HG03342 (cell line): ENCODE measurements at regions not wholly inside any gene's neighbourhood (a gene's known extent, or its start where the extent isn't known, plus 50 kb on each side); places are given as distances from the start of the nearest gene placed in this dataset.
"Not testable (repeated sequence)": the region's sequence is repeated elsewhere in the genome, so short reads cannot be mapped to it uniquely, and the experiment has no call there.

Source experiments
- ATAC-seq: cut with Tn5 transposase; IDR thresholded peaks from one replicate; pipeline ENCODE4 v1.9.1; 2021; ENCODE audit warnings: mild to moderate bottlenecking, moderate library complexity; ENCODE audit not compliant: unreplicated experiment

DNA sequence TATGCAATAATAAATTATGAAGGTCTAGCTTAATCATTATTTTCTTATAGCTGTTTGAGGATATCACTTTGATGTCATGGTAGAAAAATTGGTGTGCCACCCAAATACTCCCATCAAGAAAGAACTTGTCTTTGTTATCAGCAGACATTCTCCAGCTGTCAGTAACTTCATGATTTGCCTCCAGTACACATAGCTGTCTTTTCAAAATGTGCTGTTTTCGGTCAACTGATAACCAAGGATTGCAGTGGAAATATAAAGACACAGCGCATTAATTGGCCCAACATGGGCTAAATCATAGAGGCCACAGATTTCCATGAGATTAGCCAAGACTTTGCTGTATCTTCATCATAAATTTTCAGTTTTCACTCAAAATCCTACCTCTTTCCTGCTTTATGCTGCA, 993.5 kb upstream of the SEMA6A start:
- ATAC-seq: no peak

DNA sequence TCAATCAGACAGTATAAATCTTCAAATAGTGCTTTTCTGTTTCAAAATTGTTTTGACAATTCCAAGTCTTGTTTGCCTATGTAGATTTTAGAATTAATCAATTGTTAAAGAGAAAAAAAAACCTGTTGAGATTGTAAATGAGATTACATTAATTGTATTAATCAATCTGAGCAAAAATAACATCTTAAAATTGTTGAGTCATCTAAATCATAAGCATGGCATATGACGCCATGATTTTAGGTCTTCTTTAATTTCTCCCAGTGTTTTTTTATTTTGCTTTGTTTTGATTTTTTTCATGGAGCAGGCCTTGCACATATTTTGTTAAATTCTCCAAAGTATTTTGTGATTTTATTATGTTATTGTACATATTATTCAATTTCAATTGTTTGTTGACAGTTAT, 988.0 kb upstream of the SEMA6A start:
- ATAC-seq: no peak

DNA sequence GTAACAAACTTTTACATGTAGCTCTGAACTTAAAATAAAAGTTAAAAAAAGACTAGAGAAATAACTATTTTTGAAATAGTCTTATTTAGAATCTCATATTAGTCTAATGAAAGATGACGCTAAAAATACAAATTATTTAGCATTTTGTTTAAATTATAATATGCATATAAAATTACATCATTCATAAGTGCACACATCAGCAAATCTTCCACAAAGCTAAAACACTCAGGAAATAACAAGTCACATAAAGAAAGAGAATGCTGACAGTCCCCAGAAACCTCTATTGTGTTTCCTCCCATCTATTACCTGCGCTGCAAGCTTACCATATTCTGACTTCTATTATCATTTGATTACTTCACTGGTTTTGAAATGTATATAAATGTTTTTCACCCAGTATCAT, 986.9 kb upstream of the SEMA6A start:
- no peak for ATAC-seq

DNA sequence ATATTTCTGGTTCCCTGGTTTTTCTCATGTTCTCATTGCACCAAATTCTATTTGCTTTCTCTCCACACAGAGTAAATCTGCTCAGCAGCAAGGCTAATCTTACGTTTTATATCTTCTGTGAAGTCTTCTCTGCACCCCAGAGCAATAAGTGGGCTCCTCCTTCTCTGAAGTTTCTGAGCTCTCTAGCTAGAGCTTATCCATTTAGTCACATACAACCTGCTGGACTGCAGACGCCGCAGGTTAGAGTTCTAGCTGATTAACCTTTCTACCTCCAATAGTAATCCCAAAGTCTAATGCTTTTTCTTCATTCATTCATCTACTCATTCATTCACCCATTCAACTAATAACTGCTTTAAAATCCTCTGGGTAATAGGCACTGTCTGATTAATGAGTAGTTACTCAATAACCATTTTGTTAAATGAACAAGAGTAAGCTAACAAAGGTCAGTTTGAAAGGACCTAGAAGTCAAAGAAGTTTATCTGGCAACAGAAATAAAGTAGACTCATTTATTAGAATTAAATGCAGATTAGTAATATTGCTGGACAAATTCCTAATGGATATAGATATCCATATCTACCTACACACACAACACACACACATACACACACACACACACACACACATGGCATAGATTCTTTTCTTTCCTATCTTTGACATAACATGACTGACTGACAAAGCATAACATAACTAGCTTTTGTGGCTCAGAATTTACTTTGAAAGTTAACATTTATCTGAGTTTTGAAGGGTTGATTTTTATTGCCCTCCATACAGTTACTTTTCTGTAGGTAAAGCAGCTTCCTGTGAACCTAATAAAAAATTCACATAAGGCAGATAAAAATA, 984.6 kb upstream of the SEMA6A start:
- no peak for ATAC-seq

DNA sequence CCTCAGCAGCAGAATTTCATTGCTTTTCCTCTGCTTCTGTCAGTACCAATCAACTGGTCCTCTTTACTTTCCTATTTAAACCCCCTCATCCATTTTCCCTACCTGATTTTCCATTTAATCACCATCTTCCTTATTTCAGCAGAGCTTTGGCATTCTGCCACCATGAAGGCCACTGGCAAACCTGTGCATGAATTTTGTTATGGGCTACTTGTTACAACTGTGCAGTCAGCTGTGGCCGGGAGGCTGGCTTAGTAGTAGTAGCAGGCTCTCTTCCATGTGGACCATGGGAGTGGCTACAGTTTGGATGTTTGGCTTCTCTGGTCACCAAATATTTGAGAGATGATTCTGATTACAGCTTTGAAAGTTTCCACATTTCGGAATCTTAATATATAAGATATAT, 976.6 kb upstream of the SEMA6A start:
- ATAC-seq: no peak

DNA sequence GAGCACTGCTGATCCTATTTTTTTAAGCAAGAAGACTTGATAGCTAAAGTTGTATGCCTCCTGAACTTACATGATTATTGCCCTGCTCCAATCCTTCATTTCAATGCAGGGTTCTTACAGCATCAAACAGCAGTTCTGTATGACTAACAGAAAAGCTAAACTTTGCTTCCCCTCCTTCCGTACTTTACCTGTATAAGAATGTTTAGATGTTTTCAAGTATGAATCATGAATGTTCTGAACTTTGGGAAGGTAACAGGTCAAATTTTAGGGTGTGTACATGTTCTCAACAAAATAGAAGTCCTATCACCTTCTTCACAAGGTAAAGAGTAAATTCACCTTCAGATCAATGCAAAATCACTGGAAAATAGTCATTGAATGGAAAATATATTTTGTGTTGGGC, 972.6 kb upstream of the SEMA6A start:
- ATAC-seq: no peak

DNA sequence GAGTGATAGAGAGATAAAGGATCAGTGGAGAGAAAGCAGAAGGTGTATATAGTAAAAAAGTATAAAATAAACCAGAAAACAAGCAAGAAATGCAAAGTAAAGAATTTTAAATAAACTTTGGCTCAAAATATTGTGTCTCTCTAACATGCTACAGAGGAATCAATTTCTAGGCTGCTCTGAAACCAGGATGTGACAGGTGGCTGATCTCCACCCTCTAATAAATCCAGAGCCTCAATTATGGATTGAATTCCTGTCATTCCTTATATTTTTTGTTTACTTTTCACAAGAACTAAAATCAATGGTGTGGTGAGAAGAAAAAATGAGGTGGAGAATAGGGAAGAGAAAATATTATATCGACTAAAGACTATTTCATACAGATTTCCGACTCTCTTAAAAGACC, 965.1 kb upstream of the SEMA6A start:
- ATAC-seq: no peak

DNA sequence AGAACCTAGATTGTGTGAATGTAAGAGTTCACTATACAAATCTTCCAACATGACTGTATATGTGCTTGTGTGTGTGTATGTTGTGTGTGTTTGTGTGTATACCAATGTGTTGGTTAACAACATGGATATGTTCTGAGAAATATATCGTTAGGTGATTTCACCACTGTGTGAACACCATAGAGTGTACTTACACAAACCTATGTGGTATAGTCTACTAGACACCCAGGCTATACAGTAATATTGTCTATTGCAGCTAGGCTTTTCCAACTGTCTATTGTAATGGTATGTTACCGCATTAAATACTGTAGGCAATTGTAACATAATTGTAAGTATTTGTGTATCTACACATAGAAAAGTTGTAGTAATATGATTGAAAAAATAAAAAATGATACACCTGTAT, 959.2 kb upstream of the SEMA6A start:
- ATAC-seq: no peak

DNA sequence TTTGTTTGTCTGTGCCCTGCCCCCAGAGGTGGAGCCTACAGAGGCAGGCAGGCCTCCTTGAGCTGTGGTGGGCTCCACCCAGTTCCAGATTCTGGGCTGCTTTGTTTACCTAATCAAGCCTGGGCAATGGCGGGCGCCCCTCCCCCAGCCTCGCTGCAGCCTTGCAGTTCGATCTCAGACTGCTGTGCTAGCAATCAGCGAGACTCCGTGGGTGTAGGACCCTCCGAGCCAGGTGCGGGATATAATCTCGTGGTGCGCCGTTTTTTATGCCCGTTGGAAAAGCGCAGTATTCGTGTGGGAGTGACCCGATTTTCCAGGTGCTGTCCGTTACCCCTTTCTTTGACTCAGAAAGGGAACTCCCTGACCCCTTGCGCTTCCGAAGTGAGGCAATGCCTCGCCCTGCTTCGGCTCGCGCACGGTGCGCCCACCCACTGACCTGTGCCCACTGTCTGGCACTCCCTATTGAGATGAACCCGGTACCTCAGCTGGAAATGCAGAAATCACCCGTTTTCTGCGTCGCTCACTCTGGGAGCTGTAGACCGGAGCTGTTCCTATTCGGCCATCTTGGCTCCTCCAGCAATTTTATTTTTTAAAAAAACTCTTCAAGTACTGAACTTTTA, 958.5 kb upstream of the SEMA6A start:
- not testable (repeated sequence) for ATAC-seq

DNA sequence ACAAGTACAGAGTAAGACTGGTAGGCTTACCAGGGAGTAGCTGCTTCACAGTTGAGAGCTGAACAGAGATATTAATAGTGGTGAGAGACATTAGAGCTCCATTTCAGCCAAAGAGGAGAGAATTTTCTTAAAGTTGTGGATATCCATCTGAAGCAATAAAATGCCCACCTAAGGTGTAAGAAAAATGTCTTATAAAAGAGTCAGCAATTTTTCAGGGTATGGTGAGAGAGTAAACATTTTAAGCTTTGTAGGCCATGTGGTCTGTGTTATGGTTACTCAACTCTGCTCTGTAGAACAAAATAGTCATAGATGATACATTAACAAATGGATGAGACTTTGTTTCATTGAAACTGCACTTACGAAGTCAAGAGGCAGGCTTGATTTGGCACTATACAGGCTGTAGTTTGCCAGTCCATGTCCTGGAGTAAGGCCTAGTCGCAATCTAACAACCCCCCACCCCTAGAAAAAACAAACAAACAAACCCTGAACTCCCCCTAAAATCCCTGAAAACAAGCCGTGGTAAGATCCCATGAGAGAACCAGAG, 945.4 kb upstream of the SEMA6A start:
- ATAC-seq: no peak

DNA sequence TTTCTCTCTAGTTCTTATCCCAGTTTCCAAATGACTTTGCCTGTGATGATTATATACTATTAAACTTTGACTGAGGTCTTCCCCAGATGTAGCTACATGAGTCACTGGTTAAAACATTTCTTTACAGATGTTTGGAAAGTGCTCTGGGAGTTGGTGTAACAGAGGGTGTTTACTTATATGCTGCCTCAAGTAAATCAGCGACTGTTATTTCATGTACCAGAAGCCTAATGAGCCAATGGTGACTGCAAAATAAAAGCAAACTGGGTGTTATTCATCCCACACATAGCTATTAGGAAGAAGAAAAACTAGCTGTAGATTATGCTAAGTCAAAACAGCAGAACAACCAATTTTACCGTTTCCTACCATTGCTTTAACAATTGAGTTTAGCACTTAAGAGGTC, 929.7 kb upstream of the SEMA6A start:
- no peak for ATAC-seq

DNA sequence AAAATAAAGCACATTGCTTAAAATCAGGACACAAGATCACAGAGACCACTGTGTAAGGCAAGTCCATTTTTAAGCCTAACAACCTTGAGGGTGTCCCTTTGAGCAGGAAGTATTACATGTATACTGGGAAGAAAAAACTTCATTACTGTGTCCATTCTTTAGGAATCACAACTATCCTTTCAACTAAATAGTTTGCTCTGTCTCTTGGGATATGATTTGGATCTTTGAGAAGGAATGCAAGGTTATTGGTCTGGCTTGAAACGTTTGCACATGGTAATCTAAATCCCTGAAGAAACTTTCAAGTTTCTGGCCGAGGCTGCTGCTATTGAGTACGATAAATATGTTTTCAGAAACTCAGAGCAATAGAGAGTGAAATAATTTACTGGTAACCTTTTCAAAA, 923.0 kb upstream of the SEMA6A start:
- ATAC-seq: no peak

DNA sequence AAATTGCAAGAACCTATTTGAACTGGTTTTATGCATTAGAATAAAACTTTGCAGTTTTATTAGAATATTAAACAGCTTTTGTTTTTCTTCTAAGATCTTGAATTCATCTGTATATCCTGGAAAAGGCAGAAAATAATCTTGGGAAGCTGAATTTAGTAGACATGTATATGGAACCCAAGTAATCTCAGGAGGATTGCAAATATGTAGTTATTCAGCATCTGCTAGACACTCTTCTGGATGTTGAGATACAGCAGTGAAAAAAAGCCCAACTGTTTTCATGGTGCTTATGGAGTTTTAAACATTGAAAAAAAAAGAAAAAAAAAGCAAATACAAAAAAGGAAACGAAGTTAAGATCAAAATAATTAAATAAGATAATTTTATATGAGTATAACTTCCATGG, 922.2 kb upstream of the SEMA6A start:
- ATAC-seq: no peak

DNA sequence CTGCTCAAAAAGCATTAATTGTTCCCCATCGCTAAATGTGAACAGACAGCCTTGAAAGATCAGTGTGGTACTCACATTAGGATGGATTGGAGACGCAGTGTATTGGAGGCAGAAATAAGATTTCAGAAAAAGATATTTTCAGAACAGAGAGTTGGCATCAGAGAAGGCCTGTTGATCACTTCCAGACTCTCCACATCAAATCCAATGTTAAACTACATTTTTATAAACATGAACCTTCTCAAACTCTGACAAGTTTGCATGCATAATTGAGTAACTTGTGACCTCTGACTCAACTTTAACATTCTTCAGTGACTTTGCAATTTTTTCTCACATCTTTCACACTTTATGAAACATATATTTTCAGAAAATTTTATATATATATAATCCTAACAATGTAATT, 919.6 kb upstream of the SEMA6A start:
- no peak for ATAC-seq

DNA sequence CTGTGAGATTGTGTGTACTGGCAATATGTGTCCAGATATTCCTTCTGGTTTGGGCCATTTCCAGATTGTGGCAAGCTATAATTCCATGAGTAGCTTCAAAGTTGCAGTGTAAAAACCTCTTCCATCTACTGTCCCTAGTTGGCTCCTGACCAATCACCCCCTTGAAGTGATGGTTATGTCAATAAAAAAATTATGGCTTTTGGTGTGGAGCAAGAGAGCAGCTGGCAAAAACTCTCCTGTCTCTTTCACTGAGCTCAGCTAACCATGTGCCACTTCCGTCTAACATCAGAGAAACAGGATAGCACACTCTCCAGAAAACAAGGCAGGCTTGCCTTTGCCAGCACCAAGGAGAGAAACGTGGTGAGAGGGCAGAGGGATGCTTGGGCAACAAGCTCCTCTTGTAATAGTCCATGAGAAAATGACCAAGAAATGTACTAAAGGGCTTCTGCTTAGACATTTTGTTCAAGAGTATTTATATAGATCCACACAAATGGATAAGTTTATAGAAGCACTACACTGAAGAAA, 914.4 kb upstream of the SEMA6A start:
- no peak for ATAC-seq

DNA sequence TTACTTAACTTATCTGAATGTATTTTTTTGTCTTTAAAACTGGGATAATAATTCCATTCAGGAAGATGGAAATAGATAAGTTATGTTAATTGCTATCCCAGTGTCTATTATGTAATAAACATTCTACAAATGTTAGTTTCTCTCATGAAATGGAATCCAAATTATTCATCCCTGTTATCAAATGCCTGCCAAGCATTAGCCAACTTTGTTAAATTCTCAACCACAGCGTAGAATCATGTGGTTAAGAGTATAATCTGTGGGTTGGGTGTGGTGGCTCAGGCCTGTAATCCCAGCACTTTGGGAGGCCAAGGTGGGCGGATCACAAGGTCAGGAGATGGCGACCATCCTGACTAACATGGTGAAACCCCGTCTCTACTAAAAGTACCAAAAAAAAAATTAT, 912.9 kb upstream of the SEMA6A start:
- no peak for ATAC-seq

DNA sequence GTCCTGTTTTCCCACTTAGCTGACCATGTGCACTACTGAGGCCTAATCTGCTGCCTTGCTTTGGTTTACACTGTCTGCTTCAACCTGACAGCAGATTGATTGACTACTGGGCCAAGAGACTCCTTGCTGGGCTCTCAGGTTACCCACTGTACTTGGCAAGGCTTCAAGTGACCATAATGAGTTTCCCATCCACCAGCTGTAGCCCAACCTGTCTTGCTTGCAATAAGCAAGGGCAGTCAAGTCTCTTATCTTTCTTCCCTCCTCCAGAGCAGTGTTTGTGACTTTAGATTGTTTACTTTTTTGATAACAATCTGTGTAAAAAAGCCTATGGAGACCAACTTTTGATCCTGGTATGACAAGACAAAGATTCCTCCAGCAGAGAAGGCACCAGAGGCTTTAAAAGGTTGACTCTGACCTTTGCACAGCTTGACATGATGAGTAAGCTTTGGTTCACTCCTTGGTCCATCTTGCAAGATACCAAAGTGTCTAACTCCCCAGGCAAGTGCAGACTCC, 912.3 kb upstream of the SEMA6A start:
- ATAC-seq: no peak

DNA sequence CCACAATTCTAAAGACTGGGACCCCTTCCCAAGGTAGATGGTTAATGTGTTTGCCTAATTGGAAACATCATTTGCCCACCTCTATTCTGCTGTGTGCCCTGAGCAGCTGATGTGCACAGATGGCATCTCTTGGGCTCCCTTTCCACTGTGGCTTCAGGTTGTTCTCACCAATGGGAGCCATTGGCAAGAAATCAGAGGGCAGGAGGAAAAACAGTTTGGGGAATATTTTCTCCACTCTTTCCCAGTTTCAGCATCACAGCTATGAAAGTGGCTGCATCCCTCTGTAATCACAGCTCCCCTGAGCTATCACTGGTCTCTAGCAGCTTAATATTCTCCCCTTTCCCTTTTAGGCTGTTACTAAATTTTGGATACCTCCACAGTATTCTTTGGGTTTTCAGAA, 911.6 kb upstream of the SEMA6A start:
- ATAC-seq: no peak

DNA sequence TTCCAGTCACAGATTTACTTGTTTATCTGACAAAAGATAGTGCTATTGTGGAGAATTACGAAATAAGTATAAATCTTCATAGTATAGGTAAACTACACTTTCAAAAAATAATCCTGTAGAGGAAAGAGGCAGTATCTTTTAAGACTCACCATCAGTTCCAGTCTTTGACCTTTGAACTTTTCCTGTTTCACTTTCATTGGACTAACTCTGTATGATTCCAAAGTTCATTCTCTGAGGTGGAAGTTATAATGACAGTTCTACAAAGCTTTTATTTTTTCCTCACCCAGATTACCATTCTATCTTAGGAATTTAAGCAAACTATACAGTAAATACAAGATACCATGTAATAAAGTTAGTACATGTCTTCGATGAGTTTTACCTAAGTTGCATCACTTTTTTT, 901.3 kb upstream of the SEMA6A start:
- no peak for ATAC-seq

DNA sequence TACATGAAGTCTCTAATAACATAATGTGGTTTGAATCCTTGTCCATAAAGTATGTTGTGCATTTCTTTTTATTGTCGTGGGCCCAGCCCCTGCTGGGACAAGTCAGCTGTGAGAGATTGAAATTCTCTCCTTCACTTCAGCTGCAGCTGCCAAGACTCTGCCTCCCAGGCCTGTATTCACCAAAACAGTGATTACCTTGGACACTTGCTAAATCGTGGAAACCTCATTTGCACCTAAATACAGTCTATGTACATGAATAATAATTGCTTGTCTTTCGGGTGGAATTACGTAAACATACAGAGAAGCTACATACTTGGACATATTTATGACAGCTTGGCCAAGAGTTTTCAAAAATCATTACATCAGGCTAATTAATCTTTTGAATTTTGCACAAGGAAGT, 898.5 kb upstream of the SEMA6A start:
- ATAC-seq: no peak

DNA sequence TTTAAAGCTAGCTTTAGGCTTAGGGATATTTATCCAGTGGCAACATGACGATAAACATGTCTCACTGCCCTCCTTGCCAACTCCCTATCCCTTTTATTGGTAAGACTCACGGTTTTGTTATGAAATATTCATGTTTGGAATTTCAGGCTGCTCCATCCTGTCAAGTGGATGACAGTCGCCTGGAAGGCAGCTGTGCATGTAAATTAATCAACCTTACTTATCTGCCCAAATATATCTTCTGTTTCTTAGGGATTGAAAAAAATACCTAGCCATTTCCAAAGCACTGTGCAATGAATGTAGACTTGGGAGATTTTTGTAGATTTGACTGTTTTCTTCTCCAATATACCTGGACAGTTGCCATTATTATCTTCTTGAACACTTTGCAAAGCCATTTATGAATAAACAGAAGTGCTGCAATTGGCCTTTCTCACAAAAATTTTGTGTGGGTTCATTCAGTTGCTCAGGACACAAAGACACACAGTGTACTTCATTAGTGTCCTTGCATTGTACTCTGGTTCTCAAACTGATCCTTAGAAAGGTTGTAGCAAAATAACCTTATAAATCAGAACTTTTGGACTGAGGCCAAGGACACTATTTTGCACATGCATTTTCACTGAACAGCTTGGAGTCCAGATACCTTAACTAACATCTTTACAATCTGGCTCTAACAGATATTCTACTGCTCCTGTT, 889.4 kb upstream of the SEMA6A start:
- ATAC-seq: no peak
